ENCODE measurements at regions not wholly inside any gene's neighbourhood (a gene's known extent, or its start where the extent isn't known, plus 50 kb on each side); places are given as distances from the start of the nearest gene placed in this dataset.

DNA sequence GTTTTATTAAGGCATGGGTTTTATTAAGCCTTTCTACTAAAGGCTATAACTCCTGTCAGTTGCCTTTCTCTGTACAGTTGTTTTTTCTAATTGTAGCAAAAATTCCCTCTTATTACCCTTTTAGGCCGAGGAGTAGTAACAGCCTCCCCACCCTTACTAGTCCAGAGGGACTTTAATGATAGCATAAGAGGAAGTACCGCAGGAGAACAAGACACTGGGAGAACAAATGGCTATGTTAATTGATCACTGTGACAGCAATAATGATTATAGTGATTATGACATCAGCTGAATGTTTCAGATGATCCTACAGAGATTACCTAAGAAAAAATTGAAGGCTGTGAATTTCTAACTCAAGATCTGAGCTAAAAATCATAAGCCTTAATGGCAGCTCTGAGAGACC lies 383.0 kb upstream of the PTBP2 start:
- H2AFZ ChIP-seq (ENCODE audit: low read depth, low read length, severe bottlenecking) = no peak overlapping the region
- no peak overlapping the region for H3K27ac ChIP-seq (ENCODE audit: low read depth, low read length)
- no peak overlapping the region for H3K4me3 ChIP-seq (ENCODE audit: insufficient read depth, low read length, poor library complexity, severe bottlenecking)
- H3K79me2 ChIP-seq (ENCODE audit: insufficient read depth, low read length) = no peaks in the 10 kb centered on the region
- H3F3A ChIP-seq (ENCODE audit: insufficient read depth) = no peaks in the 10 kb centered on the region
- TF ChIP-seq, protein P1, sequence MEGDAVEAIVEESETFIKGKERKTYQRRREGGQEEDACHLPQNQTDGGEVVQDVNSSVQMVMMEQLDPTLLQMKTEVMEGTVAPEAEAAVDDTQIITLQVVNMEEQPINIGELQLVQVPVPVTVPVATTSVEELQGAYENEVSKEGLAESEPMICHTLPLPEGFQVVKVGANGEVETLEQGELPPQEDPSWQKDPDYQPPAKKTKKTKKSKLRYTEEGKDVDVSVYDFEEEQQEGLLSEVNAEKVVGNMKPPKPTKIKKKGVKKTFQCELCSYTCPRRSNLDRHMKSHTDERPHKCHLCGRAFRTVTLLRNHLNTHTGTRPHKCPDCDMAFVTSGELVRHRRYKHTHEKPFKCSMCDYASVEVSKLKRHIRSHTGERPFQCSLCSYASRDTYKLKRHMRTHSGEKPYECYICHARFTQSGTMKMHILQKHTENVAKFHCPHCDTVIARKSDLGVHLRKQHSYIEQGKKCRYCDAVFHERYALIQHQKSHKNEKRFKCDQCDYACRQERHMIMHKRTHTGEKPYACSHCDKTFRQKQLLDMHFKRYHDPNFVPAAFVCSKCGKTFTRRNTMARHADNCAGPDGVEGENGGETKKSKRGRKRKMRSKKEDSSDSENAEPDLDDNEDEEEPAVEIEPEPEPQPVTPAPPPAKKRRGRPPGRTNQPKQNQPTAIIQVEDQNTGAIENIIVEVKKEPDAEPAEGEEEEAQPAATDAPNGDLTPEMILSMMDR (IDR thresholded peaks at IDR 0.05; ENCODE audit: insufficient read depth, low read length, poor library complexity, severe bottlenecking) = no peak
- no peak for TF ChIP-seq EZH2phosphoT487 (conservative IDR thresholded peaks at IDR 0.05; ENCODE audit: low read length)
- no peak overlapping the region for H3K4me2 ChIP-seq (ENCODE audit: low read depth, low read length, poor library complexity, severe bottlenecking)
- H3K9me3 ChIP-seq (ENCODE audit: insufficient read depth, low read length) = no peaks in the 10 kb centered on the region
- H3K9ac ChIP-seq (ENCODE audit: low read length) = no peak overlapping the region
- no peaks in the 10 kb centered on the region for H3K27me3 ChIP-seq (ENCODE audit: low read length)
- H3K9me2 ChIP-seq (replicated peaks; ENCODE audit: insufficient read depth, low read length) = no peaks in the 10 kb centered on the region
- no peaks in the 10 kb centered on the region for H4K20me1 ChIP-seq (ENCODE audit: low read depth, low read length)
- H3K36me3 ChIP-seq (ENCODE audit: low read length) = no peaks in the 10 kb centered on the region

GRCh38 chr1:96340686-96341085 lies 380.9 kb upstream of the PTBP2 start:
- Histone ChIP-seq H3K9me3 (ENCODE audit: insufficient read depth, low read length) (no peaks in the 10 kb centered on the region), H3K4me2 (ENCODE audit: low read depth, low read length, poor library complexity, severe bottlenecking) (no peak overlapping the region), H3F3A (ENCODE audit: insufficient read depth) (no peaks in the 10 kb centered on the region), H3K27me3 (ENCODE audit: low read length) (no peaks in the 10 kb centered on the region), H4K20me1 (ENCODE audit: low read depth, low read length) (no peaks in the 10 kb centered on the region), H2AFZ (ENCODE audit: low read depth, low read length, severe bottlenecking) (no peak overlapping the region), H3K4me3 (ENCODE audit: insufficient read depth, low read length, poor library complexity, severe bottlenecking) (no peak overlapping the region), H3K9ac (ENCODE audit: low read length) (no peak overlapping the region), H3K79me2 (ENCODE audit: insufficient read depth, low read length) (no peaks in the 10 kb centered on the region), H3K27ac (ENCODE audit: low read depth, low read length) (no peak overlapping the region), H3K9me2 (replicated peaks; ENCODE audit: insufficient read depth, low read length) (no peaks in the 10 kb centered on the region), H3K36me3 (ENCODE audit: low read length) (no peaks in the 10 kb centered on the region)
- TF ChIP-seq EZH2phosphoT487 (conservative IDR thresholded peaks at IDR 0.05; ENCODE audit: low read length) = no peak
- TF ChIP-seq, protein P1 (IDR thresholded peaks at IDR 0.05; ENCODE audit: insufficient read depth, low read length, poor library complexity, severe bottlenecking) = no peak

- H3K79me2 ChIP-seq (ENCODE audit: insufficient read depth, low read length) = no peaks in the 10 kb centered on the region
- no peak overlapping the region for H3K9ac ChIP-seq (ENCODE audit: low read length)
- H3K9me2 ChIP-seq (replicated peaks; ENCODE audit: insufficient read depth, low read length) = no peaks in the 10 kb centered on the region
- no peaks in the 10 kb centered on the region for H3K27me3 ChIP-seq (ENCODE audit: low read length)
- no peak overlapping the region for H3K4me3 ChIP-seq (ENCODE audit: insufficient read depth, low read length, poor library complexity, severe bottlenecking)
- H3K9me3 ChIP-seq (ENCODE audit: insufficient read depth, low read length) = no peaks in the 10 kb centered on the region
- H4K20me1 ChIP-seq (ENCODE audit: low read depth, low read length) = no peaks in the 10 kb centered on the region
- TF ChIP-seq, protein P1 (IDR thresholded peaks at IDR 0.05; ENCODE audit: insufficient read depth, low read length, poor library complexity, severe bottlenecking) = no peak
- TF ChIP-seq EZH2phosphoT487 (conservative IDR thresholded peaks at IDR 0.05; ENCODE audit: low read length) = no peak
- H3K36me3 ChIP-seq (ENCODE audit: low read length) = no peaks in the 10 kb centered on the region
- no peaks in the 10 kb centered on the region for H3F3A ChIP-seq (ENCODE audit: insufficient read depth)
- H3K27ac ChIP-seq (ENCODE audit: low read depth, low read length) = no peak overlapping the region
- no peak overlapping the region for H3K4me2 ChIP-seq (ENCODE audit: low read depth, low read length, poor library complexity, severe bottlenecking)
- H2AFZ ChIP-seq (ENCODE audit: low read depth, low read length, severe bottlenecking) = no peak overlapping the region
Measured at GRCh38 chr1:96346719-96347118, 374.9 kb upstream of the PTBP2 start.
